ENCODE measurements at regions not wholly inside any gene's neighbourhood (a gene's known extent, or its start where the extent isn't known, plus 50 kb on each side); places are given as distances from the start of the nearest gene placed in this dataset.
"Not testable (repeated sequence)": the region's sequence is repeated elsewhere in the genome, so short reads cannot be mapped to it uniquely, and the experiment has no call there.

GRCh38 chr13:50509167-50509566, 334.3 kb downstream of the DLEU7 start:
- POLR2A ChIA-PET = interaction anchor here (0.7 kb wide), 1 partner anchor 35 kb away, joined by 4 read pairs; no protein-coding TSS in a partner anchor
- no peaks in the 10 kb centered on the region for H3K9me3 ChIP-seq (ENCODE audit: control insufficient read depth, insufficient read depth, low read depth, low read length)
- peaks cover 6% of the 10 kb centered on the region for H3K4me1 ChIP-seq (ENCODE audit: control insufficient read depth, insufficient read depth, low read length)
- no peak overlapping the region for H3K4me3 ChIP-seq (ENCODE audit: low read depth, low read length)
- no peak overlapping the region for H3K27ac ChIP-seq (ENCODE audit: extremely low read depth, low read depth, low read length)
- CTCF ChIA-PET = interaction anchor here (0.8 to 0.9 kb wide), 2 partner anchors 15 to 533 kb away, joined by 3 to 5 read pairs; no protein-coding TSS in a partner anchor
- H3K36me3 ChIP-seq (ENCODE audit: control insufficient read depth in 2 of 2, insufficient read depth in 1 of 2, low read length in 2 of 2) = no peaks in the 10 kb centered on the region
- TF ChIP-seq ZNF114 (tag by site-specific recombination; IDR thresholded peaks at IDR 0.05) = no peak
- no peak for TF ChIP-seq ZNF48 (tag by site-specific recombination; IDR thresholded peaks at IDR 0.05)
- TF ChIP-seq MEIS1 (CRISPR knock-in tag; IDR thresholded peaks at IDR 0.05; ENCODE audit: borderline replicate concordance) = no peak
- no peak for TF ChIP-seq HIC1 (tag by site-specific recombination; IDR thresholded peaks at IDR 0.05)
- no peak for TF ChIP-seq ZNF473 (tag by site-specific recombination; IDR thresholded peaks at IDR 0.05)
- no peak for TF ChIP-seq ZNF518A (tag by site-specific recombination; conservative IDR thresholded peaks at IDR 0.05; ENCODE audit: low read depth)

GRCh38 chr13:50509771-50510441, 333.6 kb downstream of the DLEU7 start:
- POLR2A ChIA-PET = interaction anchor here (0.7 kb wide), 1 partner anchor 36 kb away, joined by 4 read pairs; no protein-coding TSS in a partner anchor

GRCh38 chr13:50510885-50511545, 332.5 kb downstream of the DLEU7 start:
- H3K9me3 ChIP-seq (ENCODE audit: control insufficient read depth, insufficient read depth, low read depth, low read length); POLR2A ChIA-PET; H3K4me3 ChIP-seq (ENCODE audit: low read depth, low read length); CTCF ChIA-PET; H3K36me3 ChIP-seq (ENCODE audit: control insufficient read depth in 2 of 2, insufficient read depth in 1 of 2, low read length in 2 of 2); H3K27ac ChIP-seq (ENCODE audit: extremely low read depth, low read depth, low read length); H3K4me1 ChIP-seq (ENCODE audit: control insufficient read depth, insufficient read depth, low read length): not testable (repeated sequence)

More at GRCh38 chr13:50509771-50510441, 333.6 kb downstream of the DLEU7 start:
- CTCF ChIA-PET = interaction anchor here (0.8 to 0.9 kb wide), 2 partner anchors 15 to 533 kb away, joined by 3 to 5 read pairs; no protein-coding TSS in a partner anchor
- Histone ChIP-seq H3K4me3 (ENCODE audit: low read depth, low read length) (no peak overlapping the region), H3K9me3 (ENCODE audit: control insufficient read depth, insufficient read depth, low read depth, low read length) (no peaks in the 10 kb centered on the region), H3K27ac (ENCODE audit: extremely low read depth, low read depth, low read length) (no peak overlapping the region), H3K36me3 (ENCODE audit: control insufficient read depth in 2 of 2, insufficient read depth in 1 of 2, low read length in 2 of 2) (no peaks in the 10 kb centered on the region), H3K4me1 (ENCODE audit: control insufficient read depth, insufficient read depth, low read length) (peaks cover 6% of the 10 kb centered on the region)
- TF ChIP-seq ZFHX2 (tag by site-specific recombination; conservative IDR thresholded peaks at IDR 0.05) (peak; percentile 62), ZNF664 (tag by site-specific recombination; IDR thresholded peaks at IDR 0.05) (no peak), ZNF48 (tag by site-specific recombination; IDR thresholded peaks at IDR 0.05) (no peak), WT1 (tag by site-specific recombination; IDR thresholded peaks at IDR 0.05) (peak; percentile 74), ZNF560 (tag by site-specific recombination; IDR thresholded peaks at IDR 0.05; ENCODE audit: borderline replicate concordance) (no peak)

Data from HEK293 (cell line).